DMS53 treated with DMSO at 0.1 percent for 48 hours (cell line): ENCODE measurements at regions not wholly inside any gene's neighbourhood (a gene's known extent, or its start where the extent isn't known, plus 50 kb on each side); places are given as distances from the start of the nearest gene placed in this dataset.
"Not testable (repeated sequence)": the region's sequence is repeated elsewhere in the genome, so short reads cannot be mapped to it uniquely, and the experiment has no call there.

Experiments
- DNase-seq: peaks from one replicate; lab custom pipeline; 2025; ENCODE audit not compliant: unreplicated experiment; lab: John Stamatoyannopoulos, UW

GRCh38 chr14:83838226-83838625 lies 1691.7 kb upstream of the FLRT2 start:
- no peak for DNase-seq

- DNase-seq, result no peak
These were observed 1687.4 kb upstream of the FLRT2 start for GRCh38 chr14:83842547-83842946.

GRCh38 chr14:83847102-83847501 lies 1682.8 kb upstream of the FLRT2 start:
- DNase-seq, result no peak

DNA sequence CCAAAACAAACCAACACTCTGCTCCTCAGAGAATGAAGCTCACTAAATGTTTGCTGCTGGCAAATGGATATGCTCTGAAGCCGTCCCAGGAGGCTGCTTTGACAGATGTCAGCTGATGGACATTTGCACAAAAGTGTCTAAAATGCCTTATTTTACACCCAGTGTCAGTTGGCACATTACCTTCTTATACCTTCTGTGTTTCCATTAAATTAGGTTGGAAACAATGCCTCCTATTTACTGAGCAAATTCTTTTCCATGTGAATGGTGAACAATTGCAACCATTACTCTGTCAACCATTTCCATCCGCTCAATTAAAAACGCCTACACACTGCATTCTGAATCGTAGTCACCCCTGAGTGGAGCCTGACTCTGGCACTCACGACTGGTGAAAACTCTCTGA lies 1679.9 kb upstream of the FLRT2 start:
- no peak for DNase-seq

GRCh38 chr14:83856334-83856733 lies 1673.6 kb upstream of the FLRT2 start:
- DNase-seq, result no peak

GRCh38 chr14:83860631-83861155 lies 1669.3 kb upstream of the FLRT2 start:
- no peak for DNase-seq

DNA sequence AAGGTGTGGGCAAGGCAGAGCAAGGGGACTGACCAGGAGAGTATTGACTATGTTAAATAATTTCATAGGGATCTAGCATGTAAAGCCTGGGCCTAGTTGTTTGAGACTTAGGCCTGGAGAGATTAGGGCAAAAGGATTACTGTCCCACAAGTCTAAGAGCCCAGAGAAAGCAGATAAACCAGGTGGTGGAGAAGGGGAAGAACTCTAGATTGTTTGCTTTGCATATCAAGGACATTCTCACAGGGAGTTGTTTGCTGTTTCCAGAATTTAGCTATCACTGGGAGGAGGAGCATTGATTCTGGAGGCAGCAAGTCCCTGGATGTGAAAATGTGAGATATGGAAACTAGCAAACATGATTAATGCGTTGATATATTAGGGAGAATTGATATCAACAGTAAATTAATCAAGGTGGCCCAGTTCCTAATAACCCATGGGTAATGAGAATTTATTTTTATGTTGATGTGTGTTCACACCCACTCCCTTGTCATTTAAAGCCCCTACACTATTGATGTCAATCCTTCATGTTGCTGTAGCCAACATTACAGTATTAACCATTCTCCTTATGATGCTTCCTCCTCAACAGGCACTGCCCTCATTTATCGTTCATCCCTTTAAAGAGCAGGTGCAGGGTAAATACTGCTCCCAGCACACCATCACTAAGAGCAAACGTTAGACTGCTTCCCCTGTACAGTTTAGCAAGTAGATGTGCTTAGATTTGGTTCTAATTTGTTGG lies 1666.7 kb upstream of the FLRT2 start:
- DNase-seq, result no peak

DNA sequence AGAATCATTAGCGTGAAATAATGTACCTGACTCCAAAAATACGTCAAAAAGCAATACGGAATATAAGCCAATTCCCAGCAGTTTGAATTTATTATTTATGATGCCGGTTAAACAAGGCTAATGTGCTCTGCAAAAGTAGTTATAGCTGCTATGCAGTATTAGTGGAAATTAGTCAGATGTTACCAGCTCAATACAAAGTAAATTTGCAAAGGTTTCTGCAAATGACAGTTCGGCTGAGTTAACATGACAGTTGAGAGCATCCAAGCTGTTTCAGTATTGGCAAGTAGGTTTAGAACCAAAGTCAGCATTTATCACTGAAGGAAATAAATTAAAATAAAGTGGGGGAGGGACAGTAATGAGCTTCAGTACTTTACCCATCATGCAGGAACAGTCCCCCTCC lies 1665.8 kb upstream of the FLRT2 start:
- DNase-seq, result no peak

DNA sequence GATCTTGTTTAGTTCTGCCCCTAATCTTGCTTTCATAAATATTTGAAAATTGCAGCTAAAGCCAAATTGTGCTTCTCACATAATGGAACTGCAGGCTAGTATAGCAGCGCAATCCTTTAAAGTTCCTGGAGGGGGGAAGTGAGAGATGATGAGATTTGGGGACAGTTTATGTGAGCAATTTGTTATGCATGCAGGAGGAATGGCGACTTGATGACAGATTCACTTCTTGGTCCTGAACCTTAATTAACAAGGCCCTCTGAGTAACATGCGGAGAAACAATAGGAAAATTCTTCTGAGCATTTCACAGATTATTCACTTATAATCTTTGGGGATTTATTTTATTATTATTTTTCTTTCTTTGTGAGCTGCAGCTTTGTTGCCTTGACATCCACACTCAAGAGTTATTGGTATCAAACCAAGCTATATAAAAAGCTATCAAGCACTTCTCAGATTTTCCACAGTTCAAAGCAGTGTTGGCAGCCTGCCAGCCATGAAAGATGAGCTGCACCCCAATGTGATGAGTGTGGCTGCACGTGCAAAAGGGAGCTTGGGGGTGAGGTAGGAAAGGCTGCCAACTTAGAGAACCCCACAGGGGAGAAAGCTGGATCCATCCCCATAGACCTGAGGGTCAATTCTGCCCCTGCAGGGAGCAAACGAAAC lies 1662.2 kb upstream of the FLRT2 start:
- DNase-seq, result no peak

- no peak for DNase-seq
These were observed 1659.2 kb upstream of the FLRT2 start for GRCh38 chr14:83870546-83871270.

DNA sequence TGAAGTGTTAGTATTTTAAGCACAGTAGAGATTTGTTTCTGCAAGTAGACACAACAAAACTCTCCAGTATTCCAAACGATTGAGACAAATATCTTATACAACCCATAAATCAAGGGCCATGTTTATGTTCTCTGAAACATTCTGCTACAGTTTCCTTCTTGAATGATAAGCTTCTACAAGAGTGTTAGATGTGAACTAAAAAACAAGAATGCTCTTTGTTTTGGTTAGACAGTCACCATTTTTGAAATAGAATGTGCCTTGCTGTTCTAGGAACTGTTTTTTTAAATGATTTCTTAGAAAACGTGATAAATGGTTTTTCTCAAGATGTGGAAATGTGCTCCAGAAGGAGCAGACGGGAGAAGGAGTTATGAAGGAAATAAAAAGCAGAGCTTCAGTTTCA lies 1656.3 kb upstream of the FLRT2 start:
- no peak for DNase-seq

DNA sequence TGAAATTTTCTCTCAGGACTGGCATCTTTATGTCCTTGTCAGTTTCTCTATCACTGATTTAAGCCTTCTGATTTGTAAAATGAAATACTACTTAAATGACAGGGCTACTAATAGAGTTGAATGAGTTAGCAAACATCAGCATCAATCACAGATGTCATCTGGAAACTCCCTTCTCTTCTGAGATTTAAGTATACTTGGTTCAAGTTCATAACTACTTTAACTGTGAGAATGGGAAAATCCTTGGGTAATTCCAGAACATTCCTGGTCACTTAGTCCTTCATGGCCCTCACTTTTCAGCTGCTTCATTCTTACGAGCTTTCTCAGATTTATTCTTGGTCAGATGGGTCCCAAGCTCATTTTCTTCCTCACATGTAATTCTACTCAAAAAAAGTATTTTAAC lies 1655.3 kb upstream of the FLRT2 start:
- no peak for DNase-seq

GRCh38 chr14:83883732-83884131 lies 1646.2 kb upstream of the FLRT2 start:
- DNase-seq, result no peak

- no peak for DNase-seq
These were observed 1644.1 kb upstream of the FLRT2 start for GRCh38 chr14:83885837-83886293.

DNA sequence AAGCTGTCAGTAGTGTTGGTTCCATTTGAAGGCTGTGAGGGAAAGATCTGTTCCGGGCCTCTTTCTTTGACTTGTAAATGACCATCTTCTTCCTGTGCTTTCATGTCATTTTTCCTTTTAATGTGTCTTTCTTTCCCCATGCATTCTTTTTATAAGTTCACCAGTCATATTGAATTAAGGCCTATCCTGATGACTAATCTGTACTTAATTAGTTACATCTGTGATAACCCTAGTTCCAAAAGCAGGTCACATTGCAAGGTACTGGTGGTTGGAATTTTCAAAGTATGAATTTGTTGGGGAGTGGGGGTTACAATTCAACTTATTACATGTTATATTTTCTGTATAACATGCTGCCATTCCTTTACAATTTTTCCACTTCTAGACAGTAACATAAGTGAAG lies 1642.1 kb upstream of the FLRT2 start:
- no peak for DNase-seq

DNA sequence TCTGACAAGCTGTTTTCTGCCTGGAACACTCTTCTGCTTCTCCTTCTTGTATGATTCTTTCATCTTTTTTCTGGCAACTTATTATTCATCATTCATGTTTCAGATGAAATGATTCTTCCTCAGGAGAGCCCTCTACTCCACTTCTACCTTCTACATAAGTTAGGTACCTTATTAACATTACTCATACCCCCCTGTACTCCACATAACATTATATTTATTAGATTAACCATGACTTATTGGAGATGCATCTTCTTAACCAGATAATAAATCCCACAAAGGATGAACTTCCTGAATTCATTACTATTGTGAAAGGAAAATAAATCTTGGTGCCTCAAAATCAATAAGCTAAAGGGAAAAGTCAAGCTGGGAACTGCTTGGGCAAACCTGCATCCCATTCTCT lies 1636.5 kb upstream of the FLRT2 start:
- DNase-seq, result no peak

DNA sequence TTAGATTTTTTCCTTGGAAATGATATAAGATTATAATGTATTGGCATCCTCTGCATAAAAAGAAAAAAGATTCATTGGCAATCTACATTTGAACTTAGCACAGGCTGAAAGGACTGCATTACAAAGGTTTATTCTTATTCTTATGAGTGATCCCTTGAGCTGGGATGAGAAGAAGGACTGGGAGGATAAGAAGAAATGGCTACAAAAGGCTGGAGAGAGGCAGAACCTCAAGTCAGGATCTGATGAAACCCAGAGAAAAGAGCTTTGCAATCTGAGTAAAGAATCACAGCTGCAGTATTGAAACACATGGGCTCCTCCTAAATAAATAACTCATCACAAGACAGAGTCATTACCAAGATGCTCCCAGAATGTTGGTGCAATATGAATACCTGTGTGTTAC lies 1635.4 kb upstream of the FLRT2 start:
- DNase-seq, result no peak

DNA sequence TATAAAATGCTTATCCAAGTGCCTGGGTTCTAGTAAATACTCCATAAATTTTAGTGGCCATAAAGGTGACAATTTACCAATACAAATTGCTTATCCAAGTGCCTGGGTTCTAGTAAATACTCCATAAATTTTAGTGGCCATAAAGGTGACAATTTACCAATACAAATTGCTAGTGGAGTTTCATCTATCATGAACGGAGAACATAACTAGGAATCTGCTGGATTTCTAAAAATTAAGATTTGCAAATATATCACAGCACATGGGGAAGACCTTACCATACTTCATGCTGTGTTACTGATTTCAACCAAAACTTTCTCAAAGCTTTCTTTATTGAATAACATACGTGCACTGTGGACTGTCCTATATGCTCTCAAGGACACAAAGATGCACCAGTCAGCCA lies 1631.4 kb upstream of the FLRT2 start:
- not testable (repeated sequence) for DNase-seq

DNA sequence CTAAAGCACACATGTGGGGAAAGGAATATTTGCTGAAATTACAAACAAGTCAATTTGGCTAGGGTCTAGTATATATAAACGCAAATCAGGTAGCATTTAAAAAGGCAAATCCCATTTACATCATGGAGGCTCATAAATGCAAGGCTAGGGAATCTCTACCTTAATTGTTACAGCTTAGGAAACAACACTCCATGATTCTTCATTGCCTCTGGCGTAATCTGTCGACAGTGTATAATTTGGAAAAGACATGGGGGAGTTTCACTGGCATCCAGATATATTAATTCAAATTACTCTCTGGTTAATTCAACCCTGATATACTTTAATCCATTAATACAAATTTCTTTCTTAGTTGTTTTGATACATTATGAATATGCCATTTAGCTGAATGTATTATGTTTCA lies 1630.2 kb upstream of the FLRT2 start:
- DNase-seq, result no peak

DNA sequence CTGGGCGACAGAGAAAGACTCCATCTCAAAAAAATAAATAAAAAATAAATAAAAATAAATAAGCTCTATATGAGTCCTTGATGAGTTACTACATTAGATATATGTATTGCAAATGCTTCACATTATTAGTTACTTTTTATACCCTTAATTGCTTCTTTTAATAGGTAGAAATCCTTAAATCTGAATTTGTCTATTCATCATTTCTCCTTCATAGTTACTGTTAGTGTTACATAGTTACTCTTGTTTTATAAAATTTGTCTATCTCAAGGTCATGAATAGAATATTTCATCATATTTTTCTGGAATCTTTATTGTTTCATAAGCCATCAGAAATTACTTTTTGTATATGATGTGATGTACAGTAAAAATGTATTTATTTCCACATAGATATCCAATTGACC lies 1624.8 kb upstream of the FLRT2 start:
- DNase-seq, result no peak

DNA sequence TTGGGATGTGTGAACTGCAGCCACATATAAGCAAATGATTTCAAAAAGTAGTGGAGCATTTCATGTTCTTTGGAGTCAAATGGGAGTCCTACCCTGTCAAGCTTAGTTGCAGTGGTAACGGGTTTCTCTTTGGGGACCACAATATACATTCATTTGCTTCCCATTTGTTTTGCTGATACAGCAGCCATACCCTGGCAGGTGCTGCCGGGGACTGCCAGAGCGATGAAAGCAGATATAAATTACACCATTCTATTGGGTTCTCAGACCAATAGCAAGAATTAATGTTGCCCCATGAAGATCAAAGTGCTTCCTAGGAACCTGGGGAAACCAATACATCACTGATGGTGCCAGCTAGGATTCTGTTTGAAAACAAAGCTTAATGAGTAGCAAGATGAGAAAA lies 1621.5 kb upstream of the FLRT2 start:
- no peak for DNase-seq

DNA sequence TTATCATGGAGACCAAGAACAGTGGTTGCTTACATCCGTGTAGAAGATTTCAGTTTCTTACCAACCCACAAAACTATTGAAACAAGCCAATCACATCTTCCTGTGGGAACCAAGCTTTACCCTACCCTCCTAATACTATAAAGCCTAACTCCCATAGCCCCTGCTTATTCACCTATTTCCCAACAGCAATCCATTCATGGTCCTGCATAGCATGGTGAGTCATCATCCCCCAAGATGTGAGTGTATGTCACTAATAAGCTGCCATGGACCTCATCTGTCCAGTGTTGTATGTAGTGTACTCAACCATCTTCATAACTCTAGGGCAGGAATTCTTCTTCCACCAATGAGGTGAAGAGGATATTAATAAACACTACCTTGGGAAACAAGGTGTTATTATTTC lies 1620.4 kb upstream of the FLRT2 start:
- no peak for DNase-seq
